RWPE2 (cell line): ENCODE measurements at regions not wholly inside any gene's neighbourhood (a gene's known extent, or its start where the extent isn't known, plus 50 kb on each side); places are given as distances from the start of the nearest gene placed in this dataset.

Experiments
- ATAC-seq: fragments of 200-7000 bp; cut with Tn5 transposase; 3 replicates; pipeline ENCODE4 v1.9.1; 2021; ENCODE audit warnings: low read depth
- DNase-seq: peaks from one replicate; pipeline ENCODE4 v3.0.0-alpha.2; 2020; ENCODE audit warnings: low spot score
- H3K27ac ChIP-seq: fragments of 450-650 bp; 2 replicates; pipeline ENCODE4 v1.5.1; 2017; ENCODE audit warnings: mild to moderate bottlenecking; ENCODE audit not compliant: poor library complexity, severe bottlenecking
- H3K27me3 ChIP-seq: fragments of 250-450 bp; sonication (Bioruptor Pico); 2 replicates; pipeline ENCODE4 v1.5.1; 2021; ENCODE audit warnings: mild to moderate bottlenecking, moderate library complexity; ENCODE audit not compliant: insufficient read depth, poor library complexity, severe bottlenecking
- H3K36me3 ChIP-seq: fragments of 250-450 bp; sonication (Bioruptor Pico); 2 replicates; pipeline ENCODE4 v1.5.1; 2020; ENCODE audit warnings: low read depth, mild to moderate bottlenecking, moderate library complexity
- H3K4me1 ChIP-seq: fragments of 250-450 bp; sonication (Bioruptor Pico); 2 replicates; pipeline ENCODE4 v1.5.1; 2021; ENCODE audit warnings: mild to moderate bottlenecking, moderate library complexity; ENCODE audit not compliant: insufficient read depth, poor library complexity, severe bottlenecking
- H3K4me3 ChIP-seq: fragments of 250-450 bp; sonication (Bioruptor Pico); 2 replicates; pipeline ENCODE4 v1.5.1; 2021; ENCODE audit warnings: mild to moderate bottlenecking, moderate library complexity; ENCODE audit not compliant: severe bottlenecking
- H3K9me3 ChIP-seq: fragments of 250-450 bp; sonication (Bioruptor Pico); 2 replicates; pipeline ENCODE4 v1.5.1; 2021; ENCODE audit warnings: mild to moderate bottlenecking, moderate library complexity; ENCODE audit not compliant: severe bottlenecking
- TF ChIP-seq, protein P1 (sequence below): fragments of 450-650 bp; IDR thresholded peaks from one replicate; pipeline ENCODE4 v1.5.1; 2017; ENCODE audit warnings: mild to moderate bottlenecking, moderate library complexity; ENCODE audit not compliant: poor library complexity, severe bottlenecking

DNA sequence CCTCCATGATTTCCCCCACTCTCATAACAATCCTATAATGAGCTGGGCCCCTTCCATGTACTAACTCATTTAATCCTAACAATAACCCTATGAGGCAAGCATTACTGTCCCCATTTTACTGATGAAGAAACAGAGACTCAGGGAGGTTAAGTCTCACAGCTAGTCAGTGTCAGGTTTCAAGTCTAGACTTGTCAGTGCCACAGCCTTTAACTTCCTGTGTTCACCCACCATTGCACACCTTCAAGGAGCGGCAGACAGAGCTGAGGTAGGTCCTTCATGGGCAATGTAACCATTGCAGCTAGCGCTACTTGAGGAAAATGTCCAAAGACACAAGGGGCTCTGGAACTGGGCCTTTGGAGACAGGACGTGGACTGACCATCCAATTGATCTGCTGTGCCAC, 105.8 kb upstream of the CTNNB1 start:
- TF ChIP-seq, protein P1, sequence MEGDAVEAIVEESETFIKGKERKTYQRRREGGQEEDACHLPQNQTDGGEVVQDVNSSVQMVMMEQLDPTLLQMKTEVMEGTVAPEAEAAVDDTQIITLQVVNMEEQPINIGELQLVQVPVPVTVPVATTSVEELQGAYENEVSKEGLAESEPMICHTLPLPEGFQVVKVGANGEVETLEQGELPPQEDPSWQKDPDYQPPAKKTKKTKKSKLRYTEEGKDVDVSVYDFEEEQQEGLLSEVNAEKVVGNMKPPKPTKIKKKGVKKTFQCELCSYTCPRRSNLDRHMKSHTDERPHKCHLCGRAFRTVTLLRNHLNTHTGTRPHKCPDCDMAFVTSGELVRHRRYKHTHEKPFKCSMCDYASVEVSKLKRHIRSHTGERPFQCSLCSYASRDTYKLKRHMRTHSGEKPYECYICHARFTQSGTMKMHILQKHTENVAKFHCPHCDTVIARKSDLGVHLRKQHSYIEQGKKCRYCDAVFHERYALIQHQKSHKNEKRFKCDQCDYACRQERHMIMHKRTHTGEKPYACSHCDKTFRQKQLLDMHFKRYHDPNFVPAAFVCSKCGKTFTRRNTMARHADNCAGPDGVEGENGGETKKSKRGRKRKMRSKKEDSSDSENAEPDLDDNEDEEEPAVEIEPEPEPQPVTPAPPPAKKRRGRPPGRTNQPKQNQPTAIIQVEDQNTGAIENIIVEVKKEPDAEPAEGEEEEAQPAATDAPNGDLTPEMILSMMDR = no peak
- no peaks in the 10 kb centered on the region for H3K4me1 ChIP-seq
- no peak overlapping the region for H3K27ac ChIP-seq
- no peak for ATAC-seq
- no peak for DNase-seq
- no peak overlapping the region for H3K4me3 ChIP-seq
- H3K9me3 ChIP-seq = no peaks in the 10 kb centered on the region
- H3K27me3 ChIP-seq = no peaks in the 10 kb centered on the region
- no peaks in the 10 kb centered on the region for H3K36me3 ChIP-seq

DNA sequence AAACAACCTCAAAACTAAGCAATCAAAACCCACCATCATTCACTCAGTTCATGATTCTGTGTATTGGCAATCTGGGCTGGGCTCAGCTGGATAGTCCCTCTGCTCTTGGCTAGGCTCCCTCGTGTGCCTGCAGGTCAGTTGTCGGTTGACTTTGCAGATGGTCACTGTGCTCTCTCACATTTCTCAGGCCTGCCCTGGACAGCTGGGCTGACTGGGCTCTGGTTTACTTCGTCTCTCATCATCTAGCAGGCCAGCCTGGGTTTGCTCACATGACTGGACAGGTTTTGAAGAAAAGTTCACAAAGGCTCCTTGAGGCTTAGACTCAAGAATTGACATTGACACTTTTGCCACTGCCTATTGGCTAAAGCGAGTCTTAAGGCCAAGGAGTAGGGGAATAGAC, 105.0 kb upstream of the CTNNB1 start:
- ATAC-seq = no peak
- no peak overlapping the region for H3K27ac ChIP-seq
- no peaks in the 10 kb centered on the region for H3K36me3 ChIP-seq
- no peak for DNase-seq
- TF ChIP-seq, protein P1 = no peak
- no peaks in the 10 kb centered on the region for H3K27me3 ChIP-seq
- no peaks in the 10 kb centered on the region for H3K9me3 ChIP-seq
- H3K4me1 ChIP-seq = no peaks in the 10 kb centered on the region
- no peak overlapping the region for H3K4me3 ChIP-seq

DNA sequence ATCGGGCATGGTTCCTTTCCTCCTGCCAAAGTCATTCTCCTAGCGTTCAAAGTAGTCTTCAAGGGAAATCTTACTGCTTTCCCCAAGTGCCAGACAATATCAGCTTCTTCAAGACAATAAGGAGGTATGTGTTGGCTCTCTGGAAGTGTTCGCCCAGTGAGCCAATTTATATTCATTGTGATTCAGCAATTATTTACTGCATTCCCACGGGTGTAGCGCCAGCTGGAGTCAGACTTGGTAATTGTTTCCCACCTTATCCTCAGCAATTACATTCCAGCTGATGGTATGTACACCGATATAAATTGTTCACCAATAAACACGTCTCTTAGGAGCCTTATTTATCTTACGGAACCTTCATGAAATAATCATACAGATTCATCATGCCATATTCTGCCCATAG, 103.6 kb upstream of the CTNNB1 start:
- Histone ChIP-seq H3K27ac (no peak overlapping the region), H3K27me3 (no peaks in the 10 kb centered on the region), H3K9me3 (no peaks in the 10 kb centered on the region), H3K4me3 (no peak overlapping the region), H3K4me1 (no peaks in the 10 kb centered on the region), H3K36me3 (no peaks in the 10 kb centered on the region)
- no peak for ATAC-seq
- TF ChIP-seq, protein P1 = no peak
- no peak for DNase-seq

DNA sequence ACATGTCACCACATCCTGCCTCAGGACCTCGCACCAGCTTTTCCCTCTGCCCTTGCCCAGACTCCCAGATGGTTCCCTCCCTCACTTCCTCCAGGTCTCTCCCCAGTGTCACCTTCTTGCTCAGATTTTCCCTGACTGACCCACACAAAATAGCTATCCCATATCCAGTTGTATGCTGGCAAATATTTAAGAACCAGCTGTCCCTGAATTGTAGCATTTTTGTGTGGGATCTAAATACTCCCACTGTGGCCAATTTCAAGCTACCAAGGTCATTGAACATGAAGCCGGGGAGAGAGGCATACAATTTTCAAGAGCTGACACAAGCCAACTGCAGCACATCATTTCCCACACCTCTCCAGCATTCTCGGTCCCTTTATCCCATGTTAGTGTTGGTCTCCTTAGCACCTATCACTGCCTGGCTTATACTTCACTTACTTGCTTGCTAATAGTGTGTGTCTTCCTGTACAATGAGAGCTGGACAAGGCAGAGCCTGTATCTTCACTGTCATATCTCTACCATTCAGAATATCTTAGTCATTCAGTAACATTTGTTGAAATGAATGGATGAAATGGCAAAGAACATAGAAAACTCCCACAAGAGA, 101.3 kb upstream of the CTNNB1 start:
- H3K27me3 ChIP-seq = no peaks in the 10 kb centered on the region
- peaks cover 10% of the 10 kb centered on the region for H3K4me1 ChIP-seq
- H3K4me3 ChIP-seq = no peak overlapping the region
- no peak for ATAC-seq
- no peak overlapping the region for H3K27ac ChIP-seq
- no peaks in the 10 kb centered on the region for H3K36me3 ChIP-seq
- H3K9me3 ChIP-seq = no peaks in the 10 kb centered on the region
- DNase-seq = no peak
- TF ChIP-seq, protein P1 = no peak

DNA sequence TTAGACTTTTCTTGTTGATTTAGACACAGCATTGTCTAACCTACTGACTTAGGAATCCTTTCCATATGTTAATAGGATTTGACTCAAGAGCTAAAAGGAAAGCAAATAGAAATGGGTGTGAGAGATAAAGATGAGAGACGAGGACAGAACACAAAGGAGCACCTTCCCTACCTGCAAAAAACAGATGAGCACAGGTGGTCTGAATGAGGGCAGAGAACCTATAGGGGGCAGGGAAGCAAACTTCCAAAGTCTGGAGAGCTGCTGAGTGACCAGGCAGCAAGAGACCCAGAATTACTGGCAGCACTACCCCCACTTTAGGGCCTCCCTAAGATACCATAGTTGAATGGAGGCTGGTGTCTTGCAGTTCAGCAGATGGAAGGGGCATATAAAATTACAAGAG, 98.1 kb upstream of the CTNNB1 start:
- Histone ChIP-seq H3K36me3 (no peaks in the 10 kb centered on the region), H3K27me3 (no peaks in the 10 kb centered on the region), H3K27ac (peak overlapping the region; percentile 39), H3K4me1 (peaks cover 10% of the 10 kb centered on the region), H3K9me3 (no peaks in the 10 kb centered on the region), H3K4me3 (no peak overlapping the region)
- TF ChIP-seq, protein P1 = no peak
- ATAC-seq = no peak
- no peak for DNase-seq
